Gastroesophageal sphincter (tissue), 3 donors: ENCODE measurements at regions not wholly inside any gene's neighbourhood (a gene's known extent, or its start where the extent isn't known, plus 50 kb on each side); places are given as distances from the start of the nearest gene placed in this dataset.

ENCODE experiments used
- CTCF ChIP-seq, 4 experiments: fragments of 200-600 bp in 2 of 4; fragments of 450-650 bp in 2 of 4; sonication (generic) in 1 of 4; IDR thresholded peaks; one replicate each; pipeline ENCODE4 v1.5.1; 2017 to 2019; ENCODE audit warnings: antibody characterized with exemption in 4 of 4, mild to moderate bottlenecking in 2 of 4, moderate library complexity in 2 of 4
- POLR2A ChIP-seq, 2 donors: fragments of 450-650 bp; IDR thresholded peaks; one replicate each; pipeline ENCODE4 v1.6.1; 2017; ENCODE audit warnings: antibody characterized with exemption in 2 of 2, mild to moderate bottlenecking in 2 of 2, moderate library complexity in 1 of 2
- POLR2AphosphoS5 ChIP-seq: sonication (generic); formaldehyde crosslinking; IDR thresholded peaks from one replicate; pipeline ENCODE4 v1.6.1; 2017; ENCODE audit warnings: antibody characterized with exemption

- TF ChIP-seq CTCF (IDR thresholded peaks at IDR 0.05) (no peak), POLR2AphosphoS5 (no peak), POLR2A (IDR thresholded peaks at IDR 0.05) (no peak)
These were observed 86.7 kb upstream of the CTAGE1 start for GRCh38 chr18:22504251-22505030.
